ENCODE measurements at regions not wholly inside any gene's neighbourhood (a gene's known extent, or its start where the extent isn't known, plus 50 kb on each side); places are given as distances from the start of the nearest gene placed in this dataset.

GRCh38 chr6:8664700-8665099, 229.4 kb upstream of the SLC35B3 start:
- Histone ChIP-seq H3K9ac (ENCODE audit: extremely low read depth, low read length, poor library complexity, severe bottlenecking) (no peak overlapping the region), H3K9me3 (ENCODE audit: control insufficient read depth, low read length) (no peaks in the 10 kb centered on the region), H3K4me3 (ENCODE audit: low read length) (no peak overlapping the region), H3K27me3 (ENCODE audit: control insufficient read depth, insufficient read depth, low read length, poor library complexity, severe bottlenecking) (no peaks in the 10 kb centered on the region), H3K36me3 (ENCODE audit: control insufficient read depth, insufficient read depth, low read length) (no peaks in the 10 kb centered on the region), H3K27ac (ENCODE audit: low read depth, low read length) (no peak overlapping the region), H3K4me1 (ENCODE audit: control insufficient read depth, insufficient read depth, low read length) (no peaks in the 10 kb centered on the region)
- H3K27ac Mint-ChIP-seq = no peak overlapping the region
- H3K36me3 Mint-ChIP-seq (ENCODE audit: low read depth) = no peaks in the 10 kb centered on the region
- 91 to 97% methylated on average over 3 of the region's 3 CpGs for WGBS, 2 experiments (ENCODE audit: insufficient coverage in 1 of 2, insufficient read length in 1 of 2)
- H3K4me1 Mint-ChIP-seq = no peaks in the 10 kb centered on the region
- no peaks in the 10 kb centered on the region for H3K27me3 Mint-ChIP-seq (ENCODE audit: insufficient read depth)
- H3K9me3 Mint-ChIP-seq = peaks cover 5% of the 10 kb centered on the region
- H3K4me3 Mint-ChIP-seq = no peak overlapping the region
- TF ChIP-seq, protein P1, sequence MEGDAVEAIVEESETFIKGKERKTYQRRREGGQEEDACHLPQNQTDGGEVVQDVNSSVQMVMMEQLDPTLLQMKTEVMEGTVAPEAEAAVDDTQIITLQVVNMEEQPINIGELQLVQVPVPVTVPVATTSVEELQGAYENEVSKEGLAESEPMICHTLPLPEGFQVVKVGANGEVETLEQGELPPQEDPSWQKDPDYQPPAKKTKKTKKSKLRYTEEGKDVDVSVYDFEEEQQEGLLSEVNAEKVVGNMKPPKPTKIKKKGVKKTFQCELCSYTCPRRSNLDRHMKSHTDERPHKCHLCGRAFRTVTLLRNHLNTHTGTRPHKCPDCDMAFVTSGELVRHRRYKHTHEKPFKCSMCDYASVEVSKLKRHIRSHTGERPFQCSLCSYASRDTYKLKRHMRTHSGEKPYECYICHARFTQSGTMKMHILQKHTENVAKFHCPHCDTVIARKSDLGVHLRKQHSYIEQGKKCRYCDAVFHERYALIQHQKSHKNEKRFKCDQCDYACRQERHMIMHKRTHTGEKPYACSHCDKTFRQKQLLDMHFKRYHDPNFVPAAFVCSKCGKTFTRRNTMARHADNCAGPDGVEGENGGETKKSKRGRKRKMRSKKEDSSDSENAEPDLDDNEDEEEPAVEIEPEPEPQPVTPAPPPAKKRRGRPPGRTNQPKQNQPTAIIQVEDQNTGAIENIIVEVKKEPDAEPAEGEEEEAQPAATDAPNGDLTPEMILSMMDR (conservative IDR thresholded peaks at IDR 0.05) = no peak
- no peak for DNase-seq

- no peak overlapping the region for H3K4me3 Mint-ChIP-seq
- Histone ChIP-seq H3K27me3 (ENCODE audit: control insufficient read depth, insufficient read depth, low read length, poor library complexity, severe bottlenecking) (no peaks in the 10 kb centered on the region), H3K36me3 (ENCODE audit: control insufficient read depth, insufficient read depth, low read length) (no peaks in the 10 kb centered on the region), H3K4me1 (ENCODE audit: control insufficient read depth, insufficient read depth, low read length) (no peaks in the 10 kb centered on the region), H3K27ac (ENCODE audit: low read depth, low read length) (no peak overlapping the region), H3K4me3 (ENCODE audit: low read length) (no peak overlapping the region), H3K9ac (ENCODE audit: extremely low read depth, low read length, poor library complexity, severe bottlenecking) (no peak overlapping the region), H3K9me3 (ENCODE audit: control insufficient read depth, low read length) (no peaks in the 10 kb centered on the region)
- H3K27ac Mint-ChIP-seq = no peak overlapping the region
- TF ChIP-seq, protein P1 (conservative IDR thresholded peaks at IDR 0.05) = no peak
- no peak for DNase-seq
- no peaks in the 10 kb centered on the region for H3K4me1 Mint-ChIP-seq
- H3K9me3 Mint-ChIP-seq = peaks cover 5% of the 10 kb centered on the region
- 92 to 95% methylated on average over 2 to 3 of the region's 3 CpGs for WGBS, 2 experiments (ENCODE audit: insufficient coverage in 1 of 2, insufficient read length in 1 of 2)
- no peaks in the 10 kb centered on the region for H3K27me3 Mint-ChIP-seq (ENCODE audit: insufficient read depth)
- H3K36me3 Mint-ChIP-seq (ENCODE audit: low read depth) = no peaks in the 10 kb centered on the region
These were observed 228.7 kb upstream of the SLC35B3 start for GRCh38 chr6:8664070-8664469.

- Histone ChIP-seq H3K4me1 (ENCODE audit: control insufficient read depth, insufficient read depth, low read length) (no peaks in the 10 kb centered on the region), H3K27ac (ENCODE audit: low read depth, low read length) (no peak overlapping the region), H3K4me3 (ENCODE audit: low read length) (no peak overlapping the region), H3K9ac (ENCODE audit: extremely low read depth, low read length, poor library complexity, severe bottlenecking) (no peak overlapping the region), H3K9me3 (ENCODE audit: control insufficient read depth, low read length) (no peaks in the 10 kb centered on the region), H3K27me3 (ENCODE audit: control insufficient read depth, insufficient read depth, low read length, poor library complexity, severe bottlenecking) (no peaks in the 10 kb centered on the region), H3K36me3 (ENCODE audit: control insufficient read depth, insufficient read depth, low read length) (no peaks in the 10 kb centered on the region)
- no peaks in the 10 kb centered on the region for H3K27me3 Mint-ChIP-seq (ENCODE audit: insufficient read depth)
- peaks cover 7% of the 10 kb centered on the region for H3K4me1 Mint-ChIP-seq
- no peak for DNase-seq
- no peaks in the 10 kb centered on the region for H3K9me3 Mint-ChIP-seq
- H3K4me3 Mint-ChIP-seq = no peak overlapping the region
- TF ChIP-seq, protein P1 (conservative IDR thresholded peaks at IDR 0.05) = no peak
- no peaks in the 10 kb centered on the region for H3K36me3 Mint-ChIP-seq (ENCODE audit: low read depth)
- H3K27ac Mint-ChIP-seq = no peak overlapping the region
- WGBS, 2 experiments (ENCODE audit: insufficient coverage in 1 of 2, insufficient read length in 1 of 2) = 97 to 100% methylated on average over 1 to 6 of the region's 6 CpGs
These were observed 224.3 kb upstream of the SLC35B3 start for GRCh38 chr6:8659404-8660189.

All from endodermal cell (in vitro differentiated cells).